ENCODE measurements at regions not wholly inside any gene's neighbourhood (a gene's known extent, or its start where the extent isn't known, plus 50 kb on each side); places are given as distances from the start of the nearest gene placed in this dataset.
"Not testable (repeated sequence)": the region's sequence is repeated elsewhere in the genome, so short reads cannot be mapped to it uniquely, and the experiment has no call there.

GRCh38 chr20:4470375-4470774, 215.9 kb upstream of the PRNP start:
- no peak overlapping the region for H3K4me3 ChIP-seq (ENCODE audit: low read depth, low read length)
- TF ChIP-seq, protein P1, sequence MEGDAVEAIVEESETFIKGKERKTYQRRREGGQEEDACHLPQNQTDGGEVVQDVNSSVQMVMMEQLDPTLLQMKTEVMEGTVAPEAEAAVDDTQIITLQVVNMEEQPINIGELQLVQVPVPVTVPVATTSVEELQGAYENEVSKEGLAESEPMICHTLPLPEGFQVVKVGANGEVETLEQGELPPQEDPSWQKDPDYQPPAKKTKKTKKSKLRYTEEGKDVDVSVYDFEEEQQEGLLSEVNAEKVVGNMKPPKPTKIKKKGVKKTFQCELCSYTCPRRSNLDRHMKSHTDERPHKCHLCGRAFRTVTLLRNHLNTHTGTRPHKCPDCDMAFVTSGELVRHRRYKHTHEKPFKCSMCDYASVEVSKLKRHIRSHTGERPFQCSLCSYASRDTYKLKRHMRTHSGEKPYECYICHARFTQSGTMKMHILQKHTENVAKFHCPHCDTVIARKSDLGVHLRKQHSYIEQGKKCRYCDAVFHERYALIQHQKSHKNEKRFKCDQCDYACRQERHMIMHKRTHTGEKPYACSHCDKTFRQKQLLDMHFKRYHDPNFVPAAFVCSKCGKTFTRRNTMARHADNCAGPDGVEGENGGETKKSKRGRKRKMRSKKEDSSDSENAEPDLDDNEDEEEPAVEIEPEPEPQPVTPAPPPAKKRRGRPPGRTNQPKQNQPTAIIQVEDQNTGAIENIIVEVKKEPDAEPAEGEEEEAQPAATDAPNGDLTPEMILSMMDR (IDR thresholded peaks at IDR 0.05; ENCODE audit: insufficient read depth, low read length) = no peak

DNA sequence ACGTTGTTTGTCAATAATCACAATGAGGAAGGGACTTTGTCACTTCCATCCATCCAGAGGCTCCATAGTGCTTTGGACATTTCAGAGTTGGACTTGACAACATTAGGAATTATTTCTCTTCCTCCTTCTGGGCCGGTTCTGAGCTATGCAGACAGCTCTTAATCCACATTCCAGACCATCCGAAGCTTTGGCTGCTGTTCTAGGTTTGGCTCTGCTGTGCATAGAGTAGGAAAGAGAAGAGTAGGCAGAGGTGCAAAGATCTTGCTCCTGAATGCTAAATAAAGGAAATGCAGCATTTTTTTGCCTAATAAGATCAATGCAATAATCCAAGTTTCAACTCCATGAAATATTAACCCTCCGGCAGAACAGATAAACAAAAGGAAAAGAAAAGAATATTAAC, 216.3 kb upstream of the PRNP start:
- TF ChIP-seq, protein P1 (IDR thresholded peaks at IDR 0.05; ENCODE audit: insufficient read depth, low read length) = no peak
- no peak overlapping the region for H3K4me3 ChIP-seq (ENCODE audit: low read depth, low read length)
- DNase-seq (ENCODE audit: low read depth) = peak; percentile 10

More at GRCh38 chr20:4470375-4470774, 215.9 kb upstream of the PRNP start:
- peak; percentile 52 for DNase-seq (ENCODE audit: low read depth)

DNA sequence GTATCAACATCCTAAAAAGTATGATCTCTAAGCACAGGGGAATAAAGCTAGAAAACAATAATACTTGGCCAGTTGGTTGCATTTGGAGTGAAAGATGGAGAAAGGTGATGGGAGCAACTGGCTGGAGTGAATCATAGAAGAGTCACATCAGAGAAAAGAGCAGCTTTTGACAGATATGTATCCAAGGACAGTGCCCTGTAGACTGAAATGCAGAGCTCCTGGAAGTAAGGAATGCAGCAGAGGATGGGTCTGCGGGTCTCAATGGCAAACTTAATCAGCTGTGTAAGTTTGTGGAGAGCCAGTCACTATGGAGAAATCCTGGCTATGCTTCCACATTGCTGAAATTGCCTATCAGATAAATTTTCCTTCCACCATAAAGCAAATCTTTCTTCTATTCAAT, 218.1 kb upstream of the PRNP start:
- no peak for DNase-seq (ENCODE audit: low read depth)
- TF ChIP-seq, protein P1 (IDR thresholded peaks at IDR 0.05; ENCODE audit: insufficient read depth, low read length) = no peak
- no peak overlapping the region for H3K4me3 ChIP-seq (ENCODE audit: low read depth, low read length)

GRCh38 chr20:4465855-4466545, 216.9 kb upstream of the ADRA1D start:
- no peak overlapping the region for H3K4me3 ChIP-seq (ENCODE audit: low read depth, low read length)
- DNase-seq (ENCODE audit: low read depth) = no peak

GRCh38 chr20:4465212-4465611, 216.1 kb upstream of the ADRA1D start:
- no peak for DNase-seq (ENCODE audit: low read depth)
- no peak overlapping the region for H3K4me3 ChIP-seq (ENCODE audit: low read depth, low read length)
- TF ChIP-seq, protein P1 (IDR thresholded peaks at IDR 0.05; ENCODE audit: insufficient read depth, low read length) = no peak

More at GRCh38 chr20:4465855-4466545, 216.9 kb upstream of the ADRA1D start:
- TF ChIP-seq, protein P1 (IDR thresholded peaks at IDR 0.05; ENCODE audit: insufficient read depth, low read length) = no peak

DNA sequence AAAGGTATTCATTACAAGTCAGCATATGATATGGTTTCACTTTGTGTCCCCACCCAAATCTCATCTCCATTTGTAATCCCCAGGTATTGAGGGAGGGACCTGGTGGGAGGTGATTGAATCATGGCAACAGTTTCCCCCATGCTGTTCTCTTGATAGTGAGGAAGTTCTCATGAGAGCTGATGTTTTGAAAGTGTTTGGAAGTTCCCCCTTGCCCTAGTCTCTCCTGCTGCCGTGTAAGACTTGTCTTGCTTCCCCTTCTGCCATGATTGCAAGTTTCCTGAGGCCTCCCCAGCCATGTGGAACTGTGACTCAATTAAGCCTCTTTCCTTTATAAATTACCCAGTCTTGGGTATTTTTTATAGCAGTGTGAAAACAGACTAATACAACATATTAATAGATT, 213.7 kb upstream of the ADRA1D start:
- H3K4me3 ChIP-seq (ENCODE audit: low read depth, low read length); DNase-seq (ENCODE audit: low read depth): not testable (repeated sequence)

GRCh38 chr20:4459081-4459480, 210.0 kb upstream of the ADRA1D start:
- H3K4me3 ChIP-seq (ENCODE audit: low read depth, low read length) = no peak overlapping the region
- DNase-seq (ENCODE audit: low read depth) = no peak
- TF ChIP-seq, protein P1 (IDR thresholded peaks at IDR 0.05; ENCODE audit: insufficient read depth, low read length) = no peak

Measured in fibroblast of the aortic adventitia (primary cell).